Neural cell (in vitro differentiated cells): ENCODE measurements at regions not wholly inside any gene's neighbourhood (a gene's known extent, or its start where the extent isn't known, plus 50 kb on each side); places are given as distances from the start of the nearest gene placed in this dataset.

Experiments
- H2AFZ ChIP-seq: fragments of 200-600, 300-800 bp; sonication (generic), shearing (Covaris generic); 2 replicates; pipeline ENCODE4 v1.6.0; 2014; ENCODE audit warnings: low read depth, mild to moderate bottlenecking, antibody characterized with exemption, low read length, moderate library complexity
- H3F3A ChIP-seq: fragments of 200-600 bp; shearing (Covaris generic); 2 replicates; pipeline ENCODE4 v1.6.1; 2016; ENCODE audit warnings: mild to moderate bottlenecking, moderate library complexity, mixed read lengths, antibody characterized with exemption, low read length; ENCODE audit not compliant: insufficient read depth, poor library complexity, severe bottlenecking
- H3K27ac ChIP-seq: fragments of 200-600, 300-800 bp; sonication (generic), shearing (Covaris generic); 2 replicates; pipeline ENCODE4 v1.5.1; 2014; ENCODE audit warnings: mild to moderate bottlenecking, low read length, moderate library complexity
- H3K27me3 ChIP-seq: fragments of 300-800, 200-600 bp; sonication (generic), shearing (Covaris generic); 2 replicates; pipeline ENCODE4 v1.6.0; 2014; ENCODE audit warnings: mild to moderate bottlenecking, low read depth, low read length, moderate library complexity; ENCODE audit not compliant: insufficient read depth
- H3K36me3 ChIP-seq: fragments of 300-800, 200-600 bp; sonication (generic), shearing (Covaris generic); 2 replicates; pipeline ENCODE4 v1.5.1; 2014; ENCODE audit warnings: mild to moderate bottlenecking, antibody characterized with exemption, low read length, moderate library complexity; ENCODE audit not compliant: insufficient read depth
- H3K4me2 ChIP-seq: fragments of 300-800, 200-600 bp; sonication (generic), shearing (Covaris generic); 2 replicates; pipeline ENCODE4 v1.6.0; 2014; ENCODE audit warnings: mild to moderate bottlenecking, low read length
- H3K4me3 ChIP-seq: fragments of 300-800, 200-600 bp; sonication (generic), shearing (Covaris generic); 2 replicates; pipeline ENCODE4 v1.5.1; 2014; ENCODE audit warnings: mild to moderate bottlenecking, low read length, moderate library complexity
- H3K79me2 ChIP-seq: fragments of 200-600 bp; shearing (Covaris generic); replicated peaks from 2 replicates; pipeline ENCODE4 v1.6.0; 2014; ENCODE audit warnings: mild to moderate bottlenecking, low read length, moderate library complexity; ENCODE audit not compliant: insufficient read depth
- H3K9ac ChIP-seq: fragments of 300-800, 200-600 bp; sonication (generic), shearing (Covaris generic); 2 replicates; pipeline ENCODE4 v1.6.1; 2016; ENCODE audit warnings: mild to moderate bottlenecking, low read length, mixed read lengths
- H3K9me2 ChIP-seq: fragments of 200-600 bp; shearing (Covaris generic); 2 replicates; pipeline ENCODE4 v1.6.1; 2016; ENCODE audit warnings: mild to moderate bottlenecking, low read length, mixed read lengths; ENCODE audit not compliant: insufficient read depth
- H3K9me3 ChIP-seq: fragments of 200-600, 300-800 bp; sonication (generic), shearing (Covaris generic); 2 replicates; pipeline ENCODE4 v1.6.1; 2016; ENCODE audit warnings: mild to moderate bottlenecking, mixed run types, low read length, moderate library complexity, mixed read lengths
- H4K20me1 ChIP-seq: fragments of 200-600 bp; shearing (Covaris generic); 2 replicates; pipeline ENCODE4 v1.6.1; 2016; ENCODE audit warnings: mild to moderate bottlenecking, mixed run types; ENCODE audit not compliant: insufficient read depth
- EP300 ChIP-seq: fragments of 450-650 bp; conservative IDR thresholded peaks from 2 replicates; pipeline ENCODE4 v1.6.1; 2014; ENCODE audit warnings: antibody characterized with exemption, mild to moderate bottlenecking, moderate library complexity; ENCODE audit not compliant: poor library complexity, severe bottlenecking
- EZH2 ChIP-seq: fragments of 200-600, 300-800 bp; shearing (Covaris generic), sonication (generic); IDR thresholded peaks from 2 replicates; pipeline ENCODE4 v1.6.1; 2014; ENCODE audit warnings: antibody characterized with exemption, low read length, borderline replicate concordance, mild to moderate bottlenecking; ENCODE audit not compliant: insufficient read depth, poor library complexity, severe bottlenecking
- MXI1 ChIP-seq: fragments of 450-650 bp; conservative IDR thresholded peaks from 2 replicates; pipeline ENCODE4 v1.6.1; 2014; ENCODE audit warnings: antibody characterized with exemption, mild to moderate bottlenecking; ENCODE audit not compliant: poor library complexity, severe bottlenecking
- POLR2AphosphoS5 ChIP-seq: IDR thresholded peaks from 2 replicates; pipeline ENCODE4 v1.6.1; 2012
- SMC3 ChIP-seq: fragments of 450-650 bp; conservative IDR thresholded peaks from 2 replicates; pipeline ENCODE4 v1.6.1; 2014; ENCODE audit warnings: antibody characterized with exemption, mild to moderate bottlenecking, moderate library complexity; ENCODE audit not compliant: poor library complexity
- TAF1 ChIP-seq: IDR thresholded peaks from 2 replicates; pipeline ENCODE4 v1.6.1; 2012; ENCODE audit warnings: low read depth
- TF ChIP-seq, protein P1 (sequence below): IDR thresholded peaks from 2 replicates; pipeline ENCODE4 v1.6.1; 2012; ENCODE audit warnings: borderline replicate concordance
- TF ChIP-seq, protein P2 (sequence below): fragments of 450-650 bp; IDR thresholded peaks from 2 replicates; pipeline ENCODE4 v1.5.1; 2014; ENCODE audit warnings: antibody characterized with exemption, mild to moderate bottlenecking, moderate library complexity; ENCODE audit not compliant: poor library complexity, severe bottlenecking

DNA sequence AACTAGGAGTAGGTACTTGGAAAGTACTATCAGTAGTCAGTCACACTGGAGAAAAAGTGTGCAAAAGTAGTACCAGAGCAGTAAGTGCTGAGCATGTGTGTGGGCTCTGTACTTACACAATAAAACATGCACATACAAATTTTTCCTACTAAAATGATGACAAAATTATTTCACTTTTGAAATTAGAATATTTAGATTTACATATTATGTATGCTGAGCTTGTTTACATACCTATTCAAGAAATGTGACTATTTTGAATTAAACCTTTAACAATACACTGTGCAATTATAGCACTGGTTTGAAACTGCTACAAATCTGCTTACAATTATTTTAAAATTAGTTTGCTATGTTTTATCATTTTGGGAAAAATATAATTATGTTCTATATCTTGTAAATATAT, 2781.6 kb upstream of the PCDH20 start:
- no peaks in the 10 kb centered on the region for H3F3A ChIP-seq
- H3K27me3 ChIP-seq = no peaks in the 10 kb centered on the region
- no peak overlapping the region for H3K4me3 ChIP-seq
- H3K79me2 ChIP-seq = no peaks in the 10 kb centered on the region
- TF ChIP-seq EP300 (no peak), SMC3 (no peak), TAF1 (no peak), EZH2 (no peak), POLR2AphosphoS5 (no peak), MXI1 (no peak)
- TF ChIP-seq, protein P1, sequence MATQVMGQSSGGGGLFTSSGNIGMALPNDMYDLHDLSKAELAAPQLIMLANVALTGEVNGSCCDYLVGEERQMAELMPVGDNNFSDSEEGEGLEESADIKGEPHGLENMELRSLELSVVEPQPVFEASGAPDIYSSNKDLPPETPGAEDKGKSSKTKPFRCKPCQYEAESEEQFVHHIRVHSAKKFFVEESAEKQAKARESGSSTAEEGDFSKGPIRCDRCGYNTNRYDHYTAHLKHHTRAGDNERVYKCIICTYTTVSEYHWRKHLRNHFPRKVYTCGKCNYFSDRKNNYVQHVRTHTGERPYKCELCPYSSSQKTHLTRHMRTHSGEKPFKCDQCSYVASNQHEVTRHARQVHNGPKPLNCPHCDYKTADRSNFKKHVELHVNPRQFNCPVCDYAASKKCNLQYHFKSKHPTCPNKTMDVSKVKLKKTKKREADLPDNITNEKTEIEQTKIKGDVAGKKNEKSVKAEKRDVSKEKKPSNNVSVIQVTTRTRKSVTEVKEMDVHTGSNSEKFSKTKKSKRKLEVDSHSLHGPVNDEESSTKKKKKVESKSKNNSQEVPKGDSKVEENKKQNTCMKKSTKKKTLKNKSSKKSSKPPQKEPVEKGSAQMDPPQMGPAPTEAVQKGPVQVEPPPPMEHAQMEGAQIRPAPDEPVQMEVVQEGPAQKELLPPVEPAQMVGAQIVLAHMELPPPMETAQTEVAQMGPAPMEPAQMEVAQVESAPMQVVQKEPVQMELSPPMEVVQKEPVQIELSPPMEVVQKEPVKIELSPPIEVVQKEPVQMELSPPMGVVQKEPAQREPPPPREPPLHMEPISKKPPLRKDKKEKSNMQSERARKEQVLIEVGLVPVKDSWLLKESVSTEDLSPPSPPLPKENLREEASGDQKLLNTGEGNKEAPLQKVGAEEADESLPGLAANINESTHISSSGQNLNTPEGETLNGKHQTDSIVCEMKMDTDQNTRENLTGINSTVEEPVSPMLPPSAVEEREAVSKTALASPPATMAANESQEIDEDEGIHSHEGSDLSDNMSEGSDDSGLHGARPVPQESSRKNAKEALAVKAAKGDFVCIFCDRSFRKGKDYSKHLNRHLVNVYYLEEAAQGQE = no peak
- TF ChIP-seq, protein P2, sequence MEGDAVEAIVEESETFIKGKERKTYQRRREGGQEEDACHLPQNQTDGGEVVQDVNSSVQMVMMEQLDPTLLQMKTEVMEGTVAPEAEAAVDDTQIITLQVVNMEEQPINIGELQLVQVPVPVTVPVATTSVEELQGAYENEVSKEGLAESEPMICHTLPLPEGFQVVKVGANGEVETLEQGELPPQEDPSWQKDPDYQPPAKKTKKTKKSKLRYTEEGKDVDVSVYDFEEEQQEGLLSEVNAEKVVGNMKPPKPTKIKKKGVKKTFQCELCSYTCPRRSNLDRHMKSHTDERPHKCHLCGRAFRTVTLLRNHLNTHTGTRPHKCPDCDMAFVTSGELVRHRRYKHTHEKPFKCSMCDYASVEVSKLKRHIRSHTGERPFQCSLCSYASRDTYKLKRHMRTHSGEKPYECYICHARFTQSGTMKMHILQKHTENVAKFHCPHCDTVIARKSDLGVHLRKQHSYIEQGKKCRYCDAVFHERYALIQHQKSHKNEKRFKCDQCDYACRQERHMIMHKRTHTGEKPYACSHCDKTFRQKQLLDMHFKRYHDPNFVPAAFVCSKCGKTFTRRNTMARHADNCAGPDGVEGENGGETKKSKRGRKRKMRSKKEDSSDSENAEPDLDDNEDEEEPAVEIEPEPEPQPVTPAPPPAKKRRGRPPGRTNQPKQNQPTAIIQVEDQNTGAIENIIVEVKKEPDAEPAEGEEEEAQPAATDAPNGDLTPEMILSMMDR = no peak
- no peak overlapping the region for H3K27ac ChIP-seq
- H4K20me1 ChIP-seq = no peaks in the 10 kb centered on the region
- no peaks in the 10 kb centered on the region for H3K9me3 ChIP-seq
- no peaks in the 10 kb centered on the region for H3K36me3 ChIP-seq
- H3K4me2 ChIP-seq = no peak overlapping the region
- no peaks in the 10 kb centered on the region for H3K9me2 ChIP-seq
- H3K9ac ChIP-seq = no peak overlapping the region
- H2AFZ ChIP-seq = no peak overlapping the region

DNA sequence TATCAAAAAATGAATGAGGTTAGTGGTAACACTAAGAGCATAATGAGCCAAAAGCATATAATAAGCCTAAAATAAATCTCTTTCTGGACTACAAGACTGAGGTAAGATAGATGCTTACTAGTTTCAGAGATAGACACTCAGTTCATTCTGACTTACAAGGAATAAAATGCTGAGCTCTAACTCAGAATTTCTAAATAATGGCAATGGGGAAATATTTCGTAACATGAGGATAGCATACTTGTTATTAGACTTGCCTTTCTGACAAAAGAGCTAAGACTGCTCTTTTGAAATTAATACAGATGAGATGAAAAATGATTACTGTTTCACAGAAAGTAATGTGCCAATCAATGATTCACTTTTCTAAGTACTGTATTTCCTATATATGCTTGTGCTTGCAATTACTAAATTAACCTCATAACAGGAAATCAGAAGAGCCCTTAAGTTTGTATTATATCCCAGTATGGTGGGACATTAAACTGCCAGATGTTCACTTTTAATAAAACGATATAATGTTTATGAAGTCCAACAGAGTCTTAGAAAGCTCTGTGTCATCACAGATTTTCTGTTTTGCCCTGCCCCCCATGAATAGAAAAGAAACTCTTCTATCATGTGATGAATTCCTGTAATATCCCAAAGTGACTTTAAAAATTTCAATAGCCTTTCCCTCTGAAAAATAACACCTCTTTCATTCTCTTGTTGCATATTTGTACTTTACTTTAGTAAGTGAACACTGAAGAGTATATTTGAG, 2771.0 kb upstream of the PCDH20 start:
- no peaks in the 10 kb centered on the region for H3K9me3 ChIP-seq
- no peak overlapping the region for H3K4me2 ChIP-seq
- no peaks in the 10 kb centered on the region for H3K9me2 ChIP-seq
- no peaks in the 10 kb centered on the region for H3K36me3 ChIP-seq
- H3K9ac ChIP-seq = no peak overlapping the region
- no peaks in the 10 kb centered on the region for H3F3A ChIP-seq
- H3K79me2 ChIP-seq = no peaks in the 10 kb centered on the region
- no peak overlapping the region for H2AFZ ChIP-seq
- H3K4me3 ChIP-seq = no peak overlapping the region
- no peak overlapping the region for H3K27ac ChIP-seq
- TF ChIP-seq EZH2 (no peak), EP300 (no peak), SMC3 (no peak), TAF1 (no peak), POLR2AphosphoS5 (no peak)
- TF ChIP-seq, protein P2 = no peak
- no peaks in the 10 kb centered on the region for H4K20me1 ChIP-seq
- H3K27me3 ChIP-seq = no peaks in the 10 kb centered on the region
